Left lung (tissue), 4 donors: ENCODE measurements at regions not wholly inside any gene's neighbourhood (a gene's known extent, or its start where the extent isn't known, plus 50 kb on each side); places are given as distances from the start of the nearest gene placed in this dataset.
"Not testable (repeated sequence)": the region's sequence is repeated elsewhere in the genome, so short reads cannot be mapped to it uniquely, and the experiment has no call there.

Experiments used
- ATAC-seq: fragments of 200-7000 bp; cut with Tn5 transposase; one replicate; pipeline ENCODE4 v1.9.1; 2020; ENCODE audit warnings: moderate library complexity
- DNase-seq, 4 donors: peaks; one replicate each; pipeline ENCODE4 v3.0.0-alpha.2; 2013 to 2020
- H3K27ac ChIP-seq, 2 donors: fragments of 200-600 bp; sonication (generic) in 1 of 2; one replicate each; pipeline versions ENCODE4 v1.5.0 to v1.8.0; 2020 to 2021
- H3K27me3 ChIP-seq, 2 donors: fragments of 200-600 bp; sonication (generic) in 1 of 2; one replicate each; pipeline versions ENCODE4 v1.5.0 to v1.8.0; 2020 to 2021
- H3K36me3 ChIP-seq, 2 donors: fragments of 200-600 bp; sonication (generic) in 1 of 2; one replicate each; pipeline versions ENCODE4 v1.5.0 to v1.8.0; 2020 to 2021
- H3K4me1 ChIP-seq, 2 donors: fragments of 200-600 bp; one replicate each; pipeline ENCODE4 v1.8.0; 2021
- H3K4me3 ChIP-seq, 2 donors: fragments of 200-600 bp; sonication (generic) in 1 of 2; one replicate each; pipeline versions ENCODE4 v1.5.0 to v1.8.0; 2020 to 2021; ENCODE audit warnings: mild to moderate bottlenecking in 1 of 2
- H3K9me3 ChIP-seq, 2 donors: fragments of 200-600 bp; sonication (generic) in 1 of 2; one replicate each; pipeline versions ENCODE4 v1.5.0 to v1.8.0; 2020 to 2021
- intact Hi-C, 2 donors: fragments of 100-400 bp; cut with DNase I; formaldehyde crosslinking; loops; one replicate each; pipeline versions ENCODE4 v1.11.2 to v1.14.2; 2022
- TF ChIP-seq, protein P1 (sequence below), 2 donors: fragments of 200-600 bp; sonication (generic) in 1 of 2; IDR thresholded peaks; one replicate each; pipeline versions ENCODE4 v1.5.0 to v1.8.0; 2021; ENCODE audit warnings: antibody characterized with exemption in 2 of 2
- donor health status: DM: no; HTN: yes; CAD: no.
- donor health status: DM: no; HTN: no; CAD: no.

DNA sequence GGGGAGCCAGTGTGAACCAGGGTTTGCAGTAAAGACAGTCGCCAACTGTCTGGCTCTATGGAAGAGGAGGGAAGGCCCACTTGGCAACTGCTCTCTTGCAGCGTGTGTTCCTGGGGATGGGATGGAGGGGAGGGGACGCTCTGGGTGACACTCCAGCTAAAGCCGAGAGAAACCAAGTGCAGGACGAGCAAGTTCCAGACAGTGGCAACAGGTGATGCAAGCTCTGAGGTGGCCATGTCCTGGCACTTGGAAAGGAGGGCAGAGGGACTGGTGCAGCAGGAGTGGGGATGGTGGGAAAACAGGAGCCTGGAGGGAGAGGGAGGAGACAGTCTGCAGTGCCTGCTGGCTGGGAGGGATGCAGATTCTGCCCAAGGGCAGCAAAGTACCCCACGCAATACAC lies 127.0 kb upstream of the ALDH3B2 start:
- H3K4me3 ChIP-seq, intact Hi-C loops, ATAC-seq, H3K27ac ChIP-seq, H3K27me3 ChIP-seq, H3K4me1 ChIP-seq, H3K36me3 ChIP-seq, H3K9me3 ChIP-seq, DNase-seq: not testable (repeated sequence)

DNA sequence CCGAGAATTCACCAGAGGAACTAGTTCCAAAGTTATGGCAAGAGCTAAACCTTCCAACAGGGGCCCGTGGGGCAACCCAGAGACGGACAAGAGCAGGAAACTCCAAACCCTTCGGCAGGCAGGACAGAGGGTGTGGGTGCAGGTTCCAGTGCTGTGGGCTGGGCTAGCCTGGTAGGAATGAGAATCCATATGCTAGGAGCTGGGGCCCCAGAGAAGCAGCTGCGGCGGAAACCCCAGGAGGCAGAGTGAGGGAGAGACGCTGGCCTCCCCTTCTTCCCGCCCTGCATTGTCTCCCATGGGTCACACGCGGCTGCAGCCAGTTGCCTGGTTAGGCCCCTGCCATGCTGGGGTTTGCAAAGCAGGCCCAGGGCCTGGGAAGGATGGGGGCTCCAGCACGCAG lies 126.2 kb upstream of the ALDH3B2 start:
- H3K36me3 ChIP-seq, ATAC-seq, H3K27me3 ChIP-seq, DNase-seq, H3K4me1 ChIP-seq, intact Hi-C loops, H3K9me3 ChIP-seq, H3K4me3 ChIP-seq, H3K27ac ChIP-seq: not testable (repeated sequence)

- H3K36me3 ChIP-seq, intact Hi-C loops, ATAC-seq, DNase-seq, H3K9me3 ChIP-seq, H3K27ac ChIP-seq, H3K4me3 ChIP-seq, H3K27me3 ChIP-seq, H3K4me1 ChIP-seq: not testable (repeated sequence)
- TF ChIP-seq, protein P1, sequence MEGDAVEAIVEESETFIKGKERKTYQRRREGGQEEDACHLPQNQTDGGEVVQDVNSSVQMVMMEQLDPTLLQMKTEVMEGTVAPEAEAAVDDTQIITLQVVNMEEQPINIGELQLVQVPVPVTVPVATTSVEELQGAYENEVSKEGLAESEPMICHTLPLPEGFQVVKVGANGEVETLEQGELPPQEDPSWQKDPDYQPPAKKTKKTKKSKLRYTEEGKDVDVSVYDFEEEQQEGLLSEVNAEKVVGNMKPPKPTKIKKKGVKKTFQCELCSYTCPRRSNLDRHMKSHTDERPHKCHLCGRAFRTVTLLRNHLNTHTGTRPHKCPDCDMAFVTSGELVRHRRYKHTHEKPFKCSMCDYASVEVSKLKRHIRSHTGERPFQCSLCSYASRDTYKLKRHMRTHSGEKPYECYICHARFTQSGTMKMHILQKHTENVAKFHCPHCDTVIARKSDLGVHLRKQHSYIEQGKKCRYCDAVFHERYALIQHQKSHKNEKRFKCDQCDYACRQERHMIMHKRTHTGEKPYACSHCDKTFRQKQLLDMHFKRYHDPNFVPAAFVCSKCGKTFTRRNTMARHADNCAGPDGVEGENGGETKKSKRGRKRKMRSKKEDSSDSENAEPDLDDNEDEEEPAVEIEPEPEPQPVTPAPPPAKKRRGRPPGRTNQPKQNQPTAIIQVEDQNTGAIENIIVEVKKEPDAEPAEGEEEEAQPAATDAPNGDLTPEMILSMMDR (IDR thresholded peaks at IDR 0.05): peak; percentile 33 to 50
Observed at GRCh38 chr11:67799808-67800207, 125.4 kb upstream of the ALDH3B2 start.

GRCh38 chr11:67797726-67798521 lies 123.5 kb upstream of the ALDH3B2 start:
- DNase-seq, H3K27me3 ChIP-seq, H3K4me1 ChIP-seq, ATAC-seq, H3K27ac ChIP-seq, H3K9me3 ChIP-seq, H3K36me3 ChIP-seq, H3K4me3 ChIP-seq, intact Hi-C loops: not testable (repeated sequence)

GRCh38 chr11:67795746-67796145 lies 121.3 kb upstream of the ALDH3B2 start:
- Histone ChIP-seq H3K4me1 (peaks cover 0 to 4% of the 10 kb centered on the region in 2 donors), H3K4me3 (no peak overlapping the region), H3K27me3 (no peaks in the 10 kb centered on the region), H3K9me3 (no peaks in the 10 kb centered on the region), H3K36me3 (no peaks in the 10 kb centered on the region), H3K27ac (no peak overlapping the region)
- ATAC-seq (no peak), DNase-seq (no peak)
- intact Hi-C loops: no loop called here
- TF ChIP-seq, protein P1 (IDR thresholded peaks at IDR 0.05): no peak

DNA sequence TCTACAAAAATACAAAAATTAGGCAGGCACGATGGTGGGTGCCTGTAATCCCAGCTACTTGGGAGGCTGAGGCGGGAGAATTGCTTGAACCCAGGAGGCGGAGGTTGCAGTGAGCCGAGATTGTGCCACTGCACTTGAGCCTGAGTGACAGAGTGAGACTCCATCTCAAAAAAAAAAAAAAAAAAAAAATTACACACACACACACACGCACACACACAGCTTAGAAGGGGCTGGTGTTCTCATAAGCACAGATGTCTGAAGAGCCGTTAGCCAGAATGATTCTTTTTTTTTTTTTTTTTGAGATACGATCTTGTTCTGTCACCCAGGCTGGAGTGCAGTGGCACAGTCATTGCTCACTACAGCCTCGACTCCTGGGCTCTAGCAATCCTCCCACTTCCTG lies 119.3 kb upstream of the ALDH3B2 start:
- H3K4me1 ChIP-seq, ATAC-seq, H3K36me3 ChIP-seq, H3K4me3 ChIP-seq, DNase-seq, H3K9me3 ChIP-seq, intact Hi-C loops, H3K27me3 ChIP-seq, H3K27ac ChIP-seq: not testable (repeated sequence)

DNA sequence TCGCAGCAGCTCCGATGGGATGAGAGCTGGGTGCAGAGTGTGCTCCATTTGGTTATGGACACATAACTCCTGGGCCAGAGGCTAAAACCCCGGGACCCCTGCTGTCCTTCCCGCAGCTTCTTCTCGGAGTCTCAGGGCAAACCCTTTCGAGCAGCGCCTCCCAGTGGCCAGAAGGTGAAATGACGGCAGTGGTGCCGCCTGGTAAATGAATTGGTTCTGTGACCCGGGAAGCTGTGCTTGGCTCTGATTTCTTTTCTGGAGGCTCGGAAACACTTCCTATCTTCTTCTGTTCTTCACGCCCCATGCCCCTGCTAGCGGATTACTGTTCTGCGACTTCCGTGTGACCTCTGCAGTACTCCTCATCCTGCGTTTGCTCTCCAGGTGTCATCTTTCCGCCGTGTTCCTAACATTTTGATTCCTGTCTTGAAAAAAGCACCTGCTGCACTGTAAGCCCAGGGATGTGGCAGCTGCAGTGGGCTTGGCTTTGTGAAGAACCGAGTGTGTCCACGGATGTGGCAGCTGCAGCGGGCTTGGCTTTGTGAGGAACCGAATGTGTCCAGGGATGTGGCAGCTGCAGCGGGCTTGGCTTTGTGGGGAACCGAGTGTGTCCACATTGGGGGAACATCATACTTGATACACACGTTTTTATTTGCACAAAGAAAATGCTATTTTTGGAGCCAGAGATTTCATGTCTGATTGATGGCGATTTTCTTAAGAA lies 118.0 kb upstream of the ALDH3B2 start:
- intact Hi-C loops: not testable (repeated sequence)

GRCh38 chr11:67791598-67792170 lies 117.3 kb upstream of the ALDH3B2 start:
- peak; percentile 69 for ATAC-seq
- H3K4me1 ChIP-seq, intact Hi-C loops, H3K27ac ChIP-seq, H3K27me3 ChIP-seq, H3K9me3 ChIP-seq, H3K36me3 ChIP-seq, DNase-seq, H3K4me3 ChIP-seq: not testable (repeated sequence)

More for the DNA sequence above, 118.0 kb upstream of the ALDH3B2 start:
- TF ChIP-seq, protein P1 (IDR thresholded peaks at IDR 0.05): peak; percentile 52 to 61
- not testable (repeated sequence) for DNase-seq, H3K27ac ChIP-seq, ATAC-seq, H3K27me3 ChIP-seq, H3K4me1 ChIP-seq, H3K36me3 ChIP-seq, H3K9me3 ChIP-seq, H3K4me3 ChIP-seq

DNA sequence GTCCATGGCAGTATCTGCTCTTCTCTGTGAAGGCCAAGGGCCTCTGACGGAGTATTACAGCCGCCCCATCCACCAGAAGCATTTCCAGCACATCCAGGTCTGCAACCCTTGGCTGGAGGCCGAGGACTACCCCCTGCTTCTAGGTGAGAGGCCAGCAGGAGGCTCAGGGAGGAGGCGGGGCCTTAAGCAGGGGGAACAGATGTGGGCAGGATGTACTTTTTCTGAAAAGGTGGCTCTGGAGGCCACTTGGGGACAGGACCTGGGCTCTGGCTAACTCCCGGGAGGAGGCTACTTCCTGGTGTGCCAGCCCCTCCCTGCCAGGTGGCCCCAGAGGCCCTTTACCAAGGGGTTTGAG lies 113.9 kb upstream of the ALDH3B2 start:
- H3K4me1 ChIP-seq, H3K27me3 ChIP-seq, H3K4me3 ChIP-seq, H3K36me3 ChIP-seq, H3K27ac ChIP-seq, H3K9me3 ChIP-seq, ATAC-seq, intact Hi-C loops: not testable (repeated sequence)
- DNase-seq: peak in 1 of 4 donors; percentile 65
